ENCODE measurements at regions not wholly inside any gene's neighbourhood (a gene's known extent, or its start where the extent isn't known, plus 50 kb on each side); places are given as distances from the start of the nearest gene placed in this dataset.

- TF ChIP-seq, protein P1, sequence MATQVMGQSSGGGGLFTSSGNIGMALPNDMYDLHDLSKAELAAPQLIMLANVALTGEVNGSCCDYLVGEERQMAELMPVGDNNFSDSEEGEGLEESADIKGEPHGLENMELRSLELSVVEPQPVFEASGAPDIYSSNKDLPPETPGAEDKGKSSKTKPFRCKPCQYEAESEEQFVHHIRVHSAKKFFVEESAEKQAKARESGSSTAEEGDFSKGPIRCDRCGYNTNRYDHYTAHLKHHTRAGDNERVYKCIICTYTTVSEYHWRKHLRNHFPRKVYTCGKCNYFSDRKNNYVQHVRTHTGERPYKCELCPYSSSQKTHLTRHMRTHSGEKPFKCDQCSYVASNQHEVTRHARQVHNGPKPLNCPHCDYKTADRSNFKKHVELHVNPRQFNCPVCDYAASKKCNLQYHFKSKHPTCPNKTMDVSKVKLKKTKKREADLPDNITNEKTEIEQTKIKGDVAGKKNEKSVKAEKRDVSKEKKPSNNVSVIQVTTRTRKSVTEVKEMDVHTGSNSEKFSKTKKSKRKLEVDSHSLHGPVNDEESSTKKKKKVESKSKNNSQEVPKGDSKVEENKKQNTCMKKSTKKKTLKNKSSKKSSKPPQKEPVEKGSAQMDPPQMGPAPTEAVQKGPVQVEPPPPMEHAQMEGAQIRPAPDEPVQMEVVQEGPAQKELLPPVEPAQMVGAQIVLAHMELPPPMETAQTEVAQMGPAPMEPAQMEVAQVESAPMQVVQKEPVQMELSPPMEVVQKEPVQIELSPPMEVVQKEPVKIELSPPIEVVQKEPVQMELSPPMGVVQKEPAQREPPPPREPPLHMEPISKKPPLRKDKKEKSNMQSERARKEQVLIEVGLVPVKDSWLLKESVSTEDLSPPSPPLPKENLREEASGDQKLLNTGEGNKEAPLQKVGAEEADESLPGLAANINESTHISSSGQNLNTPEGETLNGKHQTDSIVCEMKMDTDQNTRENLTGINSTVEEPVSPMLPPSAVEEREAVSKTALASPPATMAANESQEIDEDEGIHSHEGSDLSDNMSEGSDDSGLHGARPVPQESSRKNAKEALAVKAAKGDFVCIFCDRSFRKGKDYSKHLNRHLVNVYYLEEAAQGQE (IDR thresholded peaks at IDR 0.05; ENCODE audit: insufficient read depth in 1 of 2, low read depth in 2 of 2, low read length in 2 of 2): no peak
- no peak for TF ChIP-seq TAF1 (IDR thresholded peaks at IDR 0.05; ENCODE audit: borderline replicate concordance, insufficient read depth, low read length)
- no peak for TF ChIP-seq POLR2AphosphoS5 (IDR thresholded peaks at IDR 0.05; ENCODE audit: low read depth, low read length)
Observed at GRCh38 chr6:76326871-76327270, 254.4 kb upstream of the IMPG1 start.

Data from PFSK-1 (cell line).